ENCODE measurements at regions not wholly inside any gene's neighbourhood (a gene's known extent, or its start where the extent isn't known, plus 50 kb on each side); places are given as distances from the start of the nearest gene placed in this dataset.
A peak's percentile ranks its signal among the peaks of the same experiment; 100 is the strongest.
"Not testable (repeated sequence)": the region's sequence is repeated elsewhere in the genome, so short reads cannot be mapped to it uniquely, and the experiment has no call there.

- DNase-seq, result no peak
These were observed 296.6 kb upstream of the DAB2 start for GRCh38 chr5:39721394-39721793.

GRCh38 chr5:39720136-39720535, 295.4 kb upstream of the DAB2 start:
- no peak for DNase-seq

GRCh38 chr5:39717176-39717897, 292.6 kb upstream of the DAB2 start:
- DNase-seq, result no peak

- DNase-seq, result peak; percentile 54
These were observed 291.8 kb upstream of the DAB2 start for GRCh38 chr5:39716532-39717028.

GRCh38 chr5:39714036-39714698, 289.4 kb upstream of the DAB2 start:
- peak; percentile 55 for DNase-seq

- DNase-seq, result no peak
These were observed 288.6 kb upstream of the DAB2 start for GRCh38 chr5:39713250-39713916.

- DNase-seq, result no peak
These were observed 287.8 kb upstream of the DAB2 start for GRCh38 chr5:39712316-39713249.

GRCh38 chr5:39711821-39712220, 287.0 kb upstream of the DAB2 start:
- DNase-seq, result no peak

- DNase-seq, result no peak
These were observed 284.3 kb upstream of the DAB2 start for GRCh38 chr5:39709032-39709431.

GRCh38 chr5:39702928-39703327, 278.1 kb upstream of the DAB2 start:
- no peak for DNase-seq

- no peak for DNase-seq
These were observed 275.7 kb upstream of the DAB2 start for GRCh38 chr5:39700523-39700922.

GRCh38 chr5:39698838-39699560, 274.2 kb upstream of the DAB2 start:
- DNase-seq, result no peak

GRCh38 chr5:39697881-39698280, 273.1 kb upstream of the DAB2 start:
- no peak for DNase-seq

GRCh38 chr5:39696672-39697398, 272.1 kb upstream of the DAB2 start:
- DNase-seq, result no peak

- no peak for DNase-seq
These were observed 267.2 kb upstream of the DAB2 start for GRCh38 chr5:39691993-39692392.

GRCh38 chr5:39691136-39691535, 266.4 kb upstream of the DAB2 start:
- no peak for DNase-seq

GRCh38 chr5:39689919-39690318, 265.1 kb upstream of the DAB2 start:
- no peak for DNase-seq

GRCh38 chr5:39687924-39688323, 263.1 kb upstream of the DAB2 start:
- not testable (repeated sequence) for DNase-seq

- DNase-seq, result no peak
These were observed 255.4 kb upstream of the DAB2 start for GRCh38 chr5:39680213-39680612.

GRCh38 chr5:39678534-39678933, 253.8 kb upstream of the DAB2 start:
- no peak for DNase-seq

- DNase-seq, result no peak
These were observed 250.9 kb upstream of the DAB2 start for GRCh38 chr5:39675676-39676075.
